HG03457 (cell line): ENCODE measurements at regions not wholly inside any gene's neighbourhood (a gene's known extent, or its start where the extent isn't known, plus 50 kb on each side); places are given as distances from the start of the nearest gene placed in this dataset.

Experiments
- ATAC-seq: cut with Tn5 transposase; IDR thresholded peaks from one replicate; pipeline ENCODE4 v1.9.1; 2021; ENCODE audit warnings: moderate number of reproducible peaks; ENCODE audit not compliant: unreplicated experiment

- ATAC-seq = no peak
These were observed 654.8 kb upstream of the TBX3 start for GRCh38 chr12:115338566-115339294.

- no peak for ATAC-seq
These were observed 653.9 kb upstream of the TBX3 start for GRCh38 chr12:115337693-115338543.

DNA sequence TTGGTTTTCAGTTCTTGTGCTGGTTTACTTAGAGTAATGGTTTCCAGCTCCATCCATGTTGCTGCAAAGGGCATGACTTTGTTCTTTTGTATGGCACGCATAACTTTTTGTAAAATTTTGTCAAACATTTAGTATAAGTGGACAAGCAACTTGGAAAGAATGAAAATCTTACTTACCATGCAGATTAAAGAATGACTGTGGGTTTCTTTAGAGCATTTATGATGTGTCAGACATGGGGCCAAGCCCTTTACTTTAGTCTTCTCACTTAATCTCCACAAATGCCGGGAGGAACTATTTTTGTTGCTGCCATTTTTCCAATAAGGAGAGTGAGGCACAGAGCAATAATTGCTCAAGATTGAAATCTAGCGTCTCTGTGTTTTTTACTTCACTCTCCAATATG is 652.5 kb upstream of the TBX3 start:
- no peak for ATAC-seq

GRCh38 chr12:115335594-115335993 is 651.6 kb upstream of the TBX3 start:
- no peak for ATAC-seq

DNA sequence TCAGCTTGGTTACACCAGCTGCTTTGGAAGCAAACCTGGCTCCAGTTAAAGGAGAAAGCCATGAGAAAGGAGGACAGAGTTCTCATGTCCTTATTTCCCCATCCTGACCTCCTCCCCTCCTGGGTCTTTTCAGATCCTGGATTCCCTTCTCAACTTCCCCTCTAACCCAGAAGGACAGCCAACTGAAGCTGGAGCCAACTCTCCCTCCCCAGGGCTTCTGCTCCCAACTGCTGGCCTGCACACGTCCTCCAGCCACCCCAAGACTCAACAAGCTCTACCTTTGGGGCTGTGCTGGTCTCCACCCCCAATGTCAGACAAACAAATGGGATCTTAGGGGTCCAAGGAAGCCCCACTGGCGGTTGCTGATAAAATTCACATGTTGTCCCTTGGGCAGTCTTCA is 651.1 kb upstream of the TBX3 start:
- no peak for ATAC-seq

DNA sequence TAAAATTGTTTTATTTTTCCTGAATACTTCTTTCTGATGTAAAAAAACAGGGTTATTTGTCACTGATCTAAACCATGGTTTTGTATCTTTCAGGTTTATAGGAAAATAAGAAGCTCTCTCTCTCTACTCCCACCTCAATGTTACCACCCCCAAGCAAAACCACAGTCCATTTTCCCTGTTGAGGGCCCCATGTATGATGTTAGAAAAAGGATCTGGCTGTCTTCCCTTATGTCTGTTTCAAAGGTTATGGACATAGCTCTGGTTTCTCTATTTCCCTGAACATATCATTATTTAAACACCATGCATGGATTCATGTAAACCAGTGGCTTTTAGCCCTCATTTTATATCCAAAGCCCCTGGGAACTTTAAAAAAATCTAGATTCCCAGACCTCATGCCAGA is 649.0 kb upstream of the TBX3 start:
- no peak for ATAC-seq

GRCh38 chr12:115325858-115326257 is 641.9 kb upstream of the TBX3 start:
- no peak for ATAC-seq

DNA sequence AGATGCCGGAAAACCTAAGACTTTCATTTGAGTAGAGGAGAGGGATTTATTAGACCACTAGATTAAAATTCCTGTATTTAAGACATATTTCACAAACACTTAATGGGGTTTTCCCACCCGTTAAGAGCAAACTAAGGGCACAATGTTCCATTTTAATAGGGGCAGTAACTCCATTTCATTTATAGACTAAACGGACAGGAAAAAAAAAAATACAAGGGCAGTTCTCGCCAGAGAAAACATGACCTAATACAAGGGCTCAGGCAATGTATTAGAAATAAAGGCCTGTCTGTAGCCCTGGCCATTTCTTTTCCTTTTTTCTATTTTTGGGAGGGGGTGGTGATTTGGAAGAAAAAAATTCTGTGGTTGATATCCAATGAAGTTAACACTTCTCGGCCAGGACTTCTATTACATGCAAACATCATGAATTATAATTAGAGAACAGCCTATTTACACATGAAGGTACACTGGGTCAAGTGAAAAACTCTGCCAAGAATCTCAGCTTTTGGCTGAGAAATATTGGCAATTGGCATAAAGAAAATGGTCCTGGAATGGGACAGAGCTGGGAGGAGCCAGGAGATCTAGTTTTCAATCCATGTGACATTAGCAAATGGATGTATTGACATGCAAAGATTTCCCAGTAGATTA is 641.1 kb upstream of the TBX3 start:
- no peak for ATAC-seq

GRCh38 chr12:115323223-115323905 is 639.4 kb upstream of the TBX3 start:
- ATAC-seq = no peak

- peak; percentile 89 for ATAC-seq
These were observed 638.3 kb upstream of the TBX3 start for GRCh38 chr12:115322275-115322674.

DNA sequence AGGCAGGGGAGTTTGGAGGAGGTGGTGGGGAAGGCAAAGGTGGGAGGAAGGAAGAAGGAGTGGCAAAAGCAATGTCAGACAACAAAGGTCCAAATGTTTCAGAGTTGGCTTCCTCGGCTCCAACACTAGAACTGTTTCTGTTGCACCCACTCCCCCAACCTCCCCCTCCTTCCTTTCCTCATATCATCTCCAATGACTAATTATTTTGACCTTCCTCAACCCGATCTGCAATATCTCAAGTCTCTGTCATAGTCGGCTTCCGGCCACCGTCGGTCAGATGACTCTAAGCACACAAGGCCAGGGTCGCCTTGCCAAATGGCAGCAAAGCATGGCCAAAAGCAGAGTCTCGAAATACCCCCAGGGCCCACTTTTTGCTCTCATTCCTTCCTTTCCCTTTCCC is 637.0 kb upstream of the TBX3 start:
- ATAC-seq = no peak

- no peak for ATAC-seq
These were observed 636.5 kb upstream of the TBX3 start for GRCh38 chr12:115320451-115320850.

DNA sequence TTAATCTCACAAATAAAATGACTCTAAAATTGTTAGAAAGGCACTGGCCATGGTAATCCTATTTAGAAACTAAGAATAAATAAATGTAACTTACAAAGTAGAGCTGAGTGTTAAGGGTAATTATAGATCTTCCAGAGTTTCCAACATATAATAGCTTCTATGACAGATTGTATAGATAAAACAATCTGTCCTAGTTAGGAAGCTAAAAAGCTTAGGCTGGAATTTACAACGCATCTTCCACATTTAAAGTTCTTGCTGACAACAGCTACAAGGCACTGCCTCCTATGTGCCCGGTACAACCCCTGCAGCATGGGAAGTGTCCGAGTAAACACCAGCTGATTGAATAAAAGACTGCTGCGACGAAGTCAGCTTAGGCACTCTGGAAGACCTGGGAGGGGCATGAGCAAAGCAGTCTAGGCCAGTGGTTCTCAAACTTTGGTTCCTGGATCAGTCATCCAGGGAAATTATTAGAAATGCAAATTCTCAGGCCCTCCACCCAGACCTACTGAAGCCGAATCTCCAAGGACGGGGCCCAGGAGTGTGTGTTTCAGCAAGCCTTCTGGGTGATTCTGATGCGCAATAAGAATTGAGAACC is 635.6 kb upstream of the TBX3 start:
- ATAC-seq = no peak

GRCh38 chr12:115313929-115314328 is 630.0 kb upstream of the TBX3 start:
- ATAC-seq = no peak

DNA sequence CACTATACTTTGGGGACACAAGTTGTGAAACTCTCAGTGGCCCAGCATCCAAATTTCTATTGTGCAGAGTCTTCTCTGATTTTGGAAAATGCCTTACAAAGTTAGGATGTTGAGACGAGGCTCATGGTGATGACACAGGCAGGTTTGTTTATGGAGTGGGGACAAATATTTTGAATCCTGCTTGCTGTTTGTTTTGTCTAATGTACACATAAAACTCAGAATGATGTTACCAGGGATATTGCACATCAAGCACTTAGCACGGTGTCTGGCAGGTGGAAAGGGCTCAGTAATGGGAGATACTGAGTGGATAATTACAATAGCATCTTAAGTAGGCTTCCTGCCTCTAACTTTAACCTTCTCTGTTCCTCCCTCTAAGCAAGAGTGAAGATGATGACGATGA is 628.9 kb upstream of the TBX3 start:
- ATAC-seq = no peak

GRCh38 chr12:115311875-115312274 is 627.9 kb upstream of the TBX3 start:
- no peak for ATAC-seq

DNA sequence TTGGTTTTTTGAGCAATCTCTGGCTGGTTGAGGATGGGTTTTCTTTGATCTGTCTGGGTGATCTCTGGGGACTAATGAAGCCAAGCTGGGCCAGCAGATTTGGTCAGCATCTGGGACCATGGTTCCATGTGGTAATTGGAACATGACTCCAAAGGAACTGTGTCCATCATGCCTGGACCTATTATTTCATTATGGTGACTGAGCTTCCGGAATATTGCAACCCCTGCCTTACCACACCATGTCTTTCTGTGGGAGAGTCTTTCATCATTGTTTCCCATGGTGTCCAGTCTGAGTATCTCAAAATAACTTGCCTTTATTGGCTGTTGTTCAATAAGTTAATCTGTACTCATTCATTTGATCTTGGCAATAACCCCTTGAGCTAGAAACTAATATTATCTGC is 624.9 kb upstream of the TBX3 start:
- no peak for ATAC-seq

- ATAC-seq = no peak
These were observed 622.4 kb upstream of the TBX3 start for GRCh38 chr12:115306380-115306779.

DNA sequence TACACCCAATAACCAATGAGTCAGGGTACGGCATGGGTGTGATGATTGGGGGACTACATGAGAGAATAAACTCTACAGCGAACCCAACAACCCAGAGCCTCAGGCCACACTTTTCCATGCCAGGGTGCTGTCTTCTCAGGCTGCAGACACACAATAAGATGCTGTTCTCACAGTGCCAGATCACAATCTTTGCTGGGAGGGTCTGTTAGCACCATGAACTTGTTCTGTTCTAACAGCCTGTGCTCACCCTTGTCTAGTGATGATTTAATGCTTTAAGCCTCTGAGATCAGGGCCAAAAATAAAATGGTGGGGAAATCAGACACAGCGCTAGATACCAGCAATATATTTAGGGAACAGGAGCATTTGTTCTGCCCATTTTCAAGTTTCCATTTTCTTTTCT is 621.9 kb upstream of the TBX3 start:
- ATAC-seq = no peak

DNA sequence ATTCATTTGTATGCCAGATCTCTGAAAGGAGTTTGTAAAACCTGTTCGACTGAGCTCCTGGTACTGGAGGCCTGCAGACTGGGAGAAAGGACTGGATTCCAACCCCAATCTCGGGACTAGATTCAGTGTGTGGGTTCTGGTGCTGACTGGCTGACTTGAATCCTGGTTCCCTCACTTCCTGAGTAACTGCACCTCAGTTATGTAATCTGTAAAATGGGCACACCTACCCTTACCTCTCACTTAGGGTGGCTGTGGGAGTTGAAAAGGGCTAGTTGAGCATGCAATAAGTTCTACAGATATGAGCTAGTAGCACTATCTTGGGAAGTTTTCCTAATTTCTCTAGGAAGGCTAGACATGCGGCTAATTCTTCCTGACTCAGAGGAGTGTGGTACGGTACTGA is 621.3 kb upstream of the TBX3 start:
- ATAC-seq = no peak

- ATAC-seq = no peak
These were observed 619.8 kb upstream of the TBX3 start for GRCh38 chr12:115303723-115304309.
